Activated CD4-positive, alpha-beta T cell treated with anti-CD3 and anti-CD28 coated beads, Interleukin-2, amount 10 ng/mL, durations not matched to agents 7 days and 5 days (primary cell): ENCODE measurements at regions not wholly inside any gene's neighbourhood (a gene's known extent, or its start where the extent isn't known, plus 50 kb on each side); places are given as distances from the start of the nearest gene placed in this dataset.

Experiments
- CTCF ChIA-PET: fragments of 350-600 bp; sonication (Branson Sonifier 250); formaldehyde crosslinking; loops from one replicate; lab custom pipeline; 2021; ENCODE audit warnings: antibody characterized with exemption; lab: Charles Lee
- POLR2A ChIA-PET: fragments of 350-600 bp; sonication (Branson Sonifier 250); formaldehyde crosslinking; loops from one replicate; lab custom pipeline; 2021; ENCODE audit warnings: antibody characterized with exemption; lab: Charles Lee
- DNase-seq: peaks from one replicate; pipeline ENCODE4 v3.0.0-alpha.2; 2020
- H3K27ac Mint-ChIP-seq: one replicate; pipeline ENCODE4 v1.8.0; 2021; ENCODE audit warnings: mild to moderate bottlenecking, moderate library complexity, mixed read lengths
- H3K27me3 Mint-ChIP-seq: one replicate; pipeline ENCODE4 v1.8.0; 2021; ENCODE audit warnings: mixed read lengths
- H3K36me3 Mint-ChIP-seq: one replicate; pipeline ENCODE4 v1.8.0; 2021; ENCODE audit warnings: low read depth, mixed read lengths
- H3K4me1 Mint-ChIP-seq: one replicate; pipeline ENCODE4 v1.8.0; 2021; ENCODE audit warnings: mixed read lengths
- H3K4me3 Mint-ChIP-seq: one replicate; pipeline ENCODE4 v1.8.0; 2021; ENCODE audit warnings: mild to moderate bottlenecking, moderate library complexity, mixed read lengths
- H3K9me3 Mint-ChIP-seq: one replicate; pipeline ENCODE4 v1.8.0; 2021; ENCODE audit warnings: mixed read lengths

- DNase-seq = no peak
- no peak overlapping the region for H3K27ac Mint-ChIP-seq
- ChIA-PET POLR2A (no interaction called here), CTCF (no interaction called here)
- H3K9me3 Mint-ChIP-seq = no peaks in the 10 kb centered on the region
- H3K4me3 Mint-ChIP-seq = no peak overlapping the region
- H3K36me3 Mint-ChIP-seq = no peaks in the 10 kb centered on the region
- H3K4me1 Mint-ChIP-seq = no peaks in the 10 kb centered on the region
- no peaks in the 10 kb centered on the region for H3K27me3 Mint-ChIP-seq
Measured at GRCh38 chr1:208895820-208896219, 651.6 kb upstream of the PLXNA2 start.

GRCh38 chr1:208896768-208897167 is 652.6 kb upstream of the PLXNA2 start:
- POLR2A ChIA-PET = no interaction called here
- no peaks in the 10 kb centered on the region for H3K27me3 Mint-ChIP-seq
- CTCF ChIA-PET = no interaction called here
- no peak overlapping the region for H3K27ac Mint-ChIP-seq
- no peaks in the 10 kb centered on the region for H3K4me1 Mint-ChIP-seq
- no peaks in the 10 kb centered on the region for H3K36me3 Mint-ChIP-seq
- no peak overlapping the region for H3K4me3 Mint-ChIP-seq
- H3K9me3 Mint-ChIP-seq = no peaks in the 10 kb centered on the region
- DNase-seq = no peak

- H3K36me3 Mint-ChIP-seq = no peaks in the 10 kb centered on the region
- H3K27me3 Mint-ChIP-seq = no peaks in the 10 kb centered on the region
- ChIA-PET POLR2A (interaction anchor here (0.7 kb wide), 1 partner anchor 30 kb away, joined by 4 read pairs; no protein-coding TSS in a partner anchor), CTCF (no interaction called here)
- H3K9me3 Mint-ChIP-seq = no peaks in the 10 kb centered on the region
- no peak for DNase-seq
- H3K4me1 Mint-ChIP-seq = no peaks in the 10 kb centered on the region
- H3K27ac Mint-ChIP-seq = no peak overlapping the region
- H3K4me3 Mint-ChIP-seq = no peak overlapping the region
Measured at GRCh38 chr1:208899438-208899837, 655.3 kb upstream of the PLXNA2 start.

GRCh38 chr1:208903251-208903905 is 659.2 kb upstream of the PLXNA2 start:
- POLR2A ChIA-PET = no interaction called here
- no peaks in the 10 kb centered on the region for H3K4me1 Mint-ChIP-seq
- no peak overlapping the region for H3K4me3 Mint-ChIP-seq

GRCh38 chr1:208907790-208908189 is 663.6 kb upstream of the PLXNA2 start:
- POLR2A ChIA-PET = no interaction called here
- Mint-ChIP-seq H3K27me3 (no peaks in the 10 kb centered on the region), H3K4me1 (no peaks in the 10 kb centered on the region), H3K27ac (no peak overlapping the region), H3K9me3 (no peaks in the 10 kb centered on the region), H3K4me3 (no peak overlapping the region), H3K36me3 (no peaks in the 10 kb centered on the region)
- DNase-seq = no peak
- CTCF ChIA-PET = no interaction called here

More at GRCh38 chr1:208903251-208903905, 659.2 kb upstream of the PLXNA2 start:
- DNase-seq = no peak
- Mint-ChIP-seq H3K9me3 (no peaks in the 10 kb centered on the region), H3K27me3 (no peaks in the 10 kb centered on the region), H3K36me3 (no peaks in the 10 kb centered on the region), H3K27ac (no peak overlapping the region)
- CTCF ChIA-PET = interaction anchor here (0.5 kb wide), 1 partner anchor 358 kb away, joined by 3 read pairs; no protein-coding TSS in a partner anchor

GRCh38 chr1:208909011-208909984 is 665.1 kb upstream of the PLXNA2 start:
- DNase-seq = no peak
- Mint-ChIP-seq H3K9me3 (no peaks in the 10 kb centered on the region), H3K27ac (no peak overlapping the region), H3K4me1 (no peaks in the 10 kb centered on the region), H3K27me3 (no peaks in the 10 kb centered on the region), H3K36me3 (no peaks in the 10 kb centered on the region), H3K4me3 (no peak overlapping the region)
- ChIA-PET POLR2A (no interaction called here), CTCF (no interaction called here)

- POLR2A ChIA-PET = no interaction called here
- DNase-seq = no peak
- CTCF ChIA-PET = no interaction called here
- Mint-ChIP-seq H3K36me3 (no peaks in the 10 kb centered on the region), H3K27me3 (no peaks in the 10 kb centered on the region), H3K9me3 (no peaks in the 10 kb centered on the region), H3K27ac (no peak overlapping the region), H3K4me3 (no peak overlapping the region), H3K4me1 (no peaks in the 10 kb centered on the region)
Measured at GRCh38 chr1:208910161-208910560, 666.0 kb upstream of the PLXNA2 start.

- Mint-ChIP-seq H3K36me3 (no peaks in the 10 kb centered on the region), H3K4me1 (no peaks in the 10 kb centered on the region), H3K27ac (no peak overlapping the region), H3K9me3 (no peaks in the 10 kb centered on the region), H3K4me3 (no peak overlapping the region), H3K27me3 (no peaks in the 10 kb centered on the region)
- POLR2A ChIA-PET = no interaction called here
- CTCF ChIA-PET = no interaction called here
- DNase-seq = no peak
Measured at GRCh38 chr1:208917281-208917680, 666.2 kb upstream of the CAMK1G start.

GRCh38 chr1:208917723-208918122 is 665.8 kb upstream of the CAMK1G start:
- H3K9me3 Mint-ChIP-seq = no peaks in the 10 kb centered on the region
- H3K27ac Mint-ChIP-seq = no peak overlapping the region
- H3K27me3 Mint-ChIP-seq = no peaks in the 10 kb centered on the region
- ChIA-PET CTCF (interaction anchor here (0.5 kb wide), 1 partner anchor 269 kb away, joined by 3 read pairs; no protein-coding TSS in a partner anchor), POLR2A (no interaction called here)
- no peak overlapping the region for H3K4me3 Mint-ChIP-seq
- no peak for DNase-seq
- no peaks in the 10 kb centered on the region for H3K4me1 Mint-ChIP-seq
- H3K36me3 Mint-ChIP-seq = no peaks in the 10 kb centered on the region

- no peaks in the 10 kb centered on the region for H3K9me3 Mint-ChIP-seq
- ChIA-PET POLR2A (no interaction called here), CTCF (interaction anchor here (0.5 kb wide), 1 partner anchor 269 kb away, joined by 3 read pairs; no protein-coding TSS in a partner anchor)
- H3K36me3 Mint-ChIP-seq = no peaks in the 10 kb centered on the region
- no peak overlapping the region for H3K4me3 Mint-ChIP-seq
- no peak for DNase-seq
- no peaks in the 10 kb centered on the region for H3K4me1 Mint-ChIP-seq
- H3K27me3 Mint-ChIP-seq = no peaks in the 10 kb centered on the region
- no peak overlapping the region for H3K27ac Mint-ChIP-seq
Measured at GRCh38 chr1:208918160-208918559, 665.4 kb upstream of the CAMK1G start.

- Mint-ChIP-seq H3K9me3 (no peaks in the 10 kb centered on the region), H3K4me3 (no peak overlapping the region), H3K27ac (no peak overlapping the region), H3K4me1 (no peaks in the 10 kb centered on the region), H3K36me3 (no peaks in the 10 kb centered on the region), H3K27me3 (no peaks in the 10 kb centered on the region)
- ChIA-PET CTCF (no interaction called here), POLR2A (no interaction called here)
- no peak for DNase-seq
Measured at GRCh38 chr1:208919371-208919770, 664.1 kb upstream of the CAMK1G start.

- no peaks in the 10 kb centered on the region for H3K9me3 Mint-ChIP-seq
Measured at GRCh38 chr1:208921259-208921658, 662.3 kb upstream of the CAMK1G start.

GRCh38 chr1:208923456-208923855 is 660.1 kb upstream of the CAMK1G start:
- Mint-ChIP-seq H3K27ac (no peak overlapping the region), H3K4me3 (no peak overlapping the region), H3K36me3 (no peaks in the 10 kb centered on the region), H3K4me1 (no peaks in the 10 kb centered on the region), H3K27me3 (no peaks in the 10 kb centered on the region), H3K9me3 (no peaks in the 10 kb centered on the region)
- no peak for DNase-seq
- ChIA-PET POLR2A (no interaction called here), CTCF (no interaction called here)

More at GRCh38 chr1:208921259-208921658, 662.3 kb upstream of the CAMK1G start:
- DNase-seq = no peak
- H3K4me1 Mint-ChIP-seq = no peaks in the 10 kb centered on the region
- no peak overlapping the region for H3K27ac Mint-ChIP-seq
- no peaks in the 10 kb centered on the region for H3K36me3 Mint-ChIP-seq
- H3K4me3 Mint-ChIP-seq = no peak overlapping the region
- ChIA-PET POLR2A (no interaction called here), CTCF (no interaction called here)
- no peaks in the 10 kb centered on the region for H3K27me3 Mint-ChIP-seq
